Smooth muscle cell (in vitro differentiated cells): ENCODE measurements at regions not wholly inside any gene's neighbourhood (a gene's known extent, or its start where the extent isn't known, plus 50 kb on each side); places are given as distances from the start of the nearest gene placed in this dataset.
"Not testable (repeated sequence)": the region's sequence is repeated elsewhere in the genome, so short reads cannot be mapped to it uniquely, and the experiment has no call there.

Experiments used
- DNase-seq: peaks from one replicate; lab custom pipeline; 2025; ENCODE audit not compliant: unreplicated experiment; lab: John Stamatoyannopoulos, UW
- H2AFZ ChIP-seq: fragments of 200-600 bp; sonication (generic); 2 replicates; pipeline ENCODE4 v1.6.0; 2016; ENCODE audit warnings: antibody characterized with exemption, low read depth, mild to moderate bottlenecking
- H3F3A ChIP-seq: fragments of 200-600 bp; sonication (generic); 2 replicates; pipeline ENCODE4 v1.6.0; 2017; ENCODE audit warnings: antibody characterized with exemption, low read depth
- H3K27ac ChIP-seq: fragments of 200-600 bp; sonication (generic); 2 replicates; pipeline ENCODE4 v1.5.1; 2016; ENCODE audit warnings: low read depth, mild to moderate bottlenecking
- H3K27me3 ChIP-seq: fragments of 200-600 bp; sonication (generic); 2 replicates; pipeline ENCODE4 v1.6.1; 2016; ENCODE audit warnings: low read depth, mild to moderate bottlenecking
- H3K36me3 ChIP-seq: fragments of 200-600 bp; sonication (generic); 2 replicates; pipeline ENCODE4 v1.5.1; 2016; ENCODE audit warnings: low read depth
- H3K4me1 ChIP-seq: fragments of 200-600 bp; sonication (generic); 2 replicates; pipeline ENCODE4 v1.5.1; 2016; ENCODE audit warnings: low read depth
- H3K4me2 ChIP-seq: fragments of 200-600 bp; sonication (generic); 2 replicates; pipeline ENCODE4 v1.6.0; 2016; ENCODE audit warnings: mild to moderate bottlenecking
- H3K4me3 ChIP-seq: fragments of 200-600 bp; sonication (generic); 2 replicates; pipeline ENCODE4 v1.5.1; 2016; ENCODE audit warnings: mild to moderate bottlenecking
- H3K79me2 ChIP-seq: fragments of 200-600 bp; sonication (generic); 2 replicates; pipeline ENCODE4 v1.6.0; 2016; ENCODE audit warnings: low read depth, mild to moderate bottlenecking
- H3K9ac ChIP-seq: fragments of 200-600 bp; sonication (generic); 2 replicates; pipeline ENCODE4 v1.6.0; 2016; ENCODE audit warnings: low read depth
- H3K9me3 ChIP-seq: fragments of 200-600 bp; sonication (generic); replicated peaks from 2 replicates; pipeline ENCODE4 v1.5.1; 2016; ENCODE audit warnings: low read depth
- H4K20me1 ChIP-seq: fragments of 200-600 bp; sonication (generic); 2 replicates; pipeline ENCODE4 v1.6.0; 2016; ENCODE audit warnings: low read depth
- CTCF ChIP-seq: fragments of 200-600 bp; sonication (generic); IDR thresholded peaks from 2 replicates; pipeline ENCODE4 v1.5.1; 2017; ENCODE audit warnings: borderline replicate concordance, mild to moderate bottlenecking, antibody characterized with exemption; ENCODE audit not compliant: insufficient read depth, poor library complexity, severe bottlenecking
- WGBS: methylation state at CpG from one replicate; pipeline ENCODE4 v1.1.7; 2016; ENCODE audit warnings: low lambda C conversion rate; 5-methylcytosine and 5-hydroxymethylcytosine counted together

GRCh38 chr2:234898534-234899053 lies 53.2 kb upstream of the SH3BP4 start:
- Histone ChIP-seq H3K4me3 (no peak overlapping the region), H3F3A (no peaks in the 10 kb centered on the region), H3K27ac (no peak overlapping the region), H3K4me1 (no peaks in the 10 kb centered on the region), H3K4me2 (no peak overlapping the region), H3K9ac (no peak overlapping the region), H3K27me3 (no peaks in the 10 kb centered on the region), H2AFZ (no peak overlapping the region), H3K9me3 (no peaks in the 10 kb centered on the region), H3K36me3 (no peaks in the 10 kb centered on the region), H4K20me1 (no peaks in the 10 kb centered on the region), H3K79me2 (no peaks in the 10 kb centered on the region)
- WGBS = 88% methylated on average over 3 of the region's 3 CpGs
- no peak for DNase-seq
- TF ChIP-seq CTCF = no peak

- Histone ChIP-seq H3K4me1 (peaks cover 11% of the 10 kb centered on the region), H3K4me3 (peak overlapping the region; percentile 31), H3K4me2 (peak overlapping the region; percentile 50)
- H3K9me3 ChIP-seq, H2AFZ ChIP-seq, H3K79me2 ChIP-seq, H3K27me3 ChIP-seq, DNase-seq, H3K36me3 ChIP-seq, H3F3A ChIP-seq, H3K27ac ChIP-seq, H3K9ac ChIP-seq, H4K20me1 ChIP-seq: not testable (repeated sequence)
- 19% methylated on average over 33 of the region's 34 CpGs for WGBS
Measured at GRCh38 chr2:234888442-234888841, 63.4 kb upstream of the SH3BP4 start.

- Histone ChIP-seq H3K27ac (no peak overlapping the region), H3K79me2 (no peaks in the 10 kb centered on the region), H3K9ac (no peak overlapping the region), H3K36me3 (no peaks in the 10 kb centered on the region), H2AFZ (no peak overlapping the region), H4K20me1 (no peaks in the 10 kb centered on the region), H3K9me3 (no peaks in the 10 kb centered on the region), H3K4me3 (no peak overlapping the region), H3K4me2 (no peak overlapping the region), H3K4me1 (peaks cover 11% of the 10 kb centered on the region), H3F3A (no peaks in the 10 kb centered on the region), H3K27me3 (no peaks in the 10 kb centered on the region)
- no peak for DNase-seq
- WGBS = 93% methylated on average over 3 of the region's 3 CpGs
- no peak for TF ChIP-seq CTCF
Measured at GRCh38 chr2:234887195-234887594, 64.6 kb upstream of the SH3BP4 start.

- no peak overlapping the region for H3K27ac ChIP-seq
- no peaks in the 10 kb centered on the region for H4K20me1 ChIP-seq
- H2AFZ ChIP-seq = no peak overlapping the region
- no peaks in the 10 kb centered on the region for H3K9me3 ChIP-seq
- WGBS = 62% methylated on average over 6 of the region's 6 CpGs
- H3K36me3 ChIP-seq = no peaks in the 10 kb centered on the region
- H3F3A ChIP-seq = peaks cover 8% of the 10 kb centered on the region
- H3K9ac ChIP-seq = no peak overlapping the region
- TF ChIP-seq CTCF = no peak
- DNase-seq = no peak
- H3K4me2 ChIP-seq = no peak overlapping the region
- H3K4me1 ChIP-seq = peaks cover 11% of the 10 kb centered on the region
- H3K4me3 ChIP-seq = no peak overlapping the region
- no peaks in the 10 kb centered on the region for H3K79me2 ChIP-seq
- H3K27me3 ChIP-seq = no peaks in the 10 kb centered on the region
Measured at GRCh38 chr2:234885886-234886285, 65.9 kb upstream of the SH3BP4 start.
